ENCODE measurements at regions not wholly inside any gene's neighbourhood (a gene's known extent, or its start where the extent isn't known, plus 50 kb on each side); places are given as distances from the start of the nearest gene placed in this dataset.

- H3K9me3 ChIP-seq (ENCODE audit: low read length): no peaks in the 10 kb centered on the region
- H3K4me3 ChIP-seq (replicated peaks in 1 of 3; ENCODE audit: insufficient read depth in 1 of 3, low read depth in 2 of 3, low read length in 3 of 3): no peak overlapping the region
- in situ Hi-C loops (cut with HindIII; ENCODE audit: extremely low pct_ligation_motif_present, low pct_unique_long_range_greater_than_20kb) (loop anchor here (25.0 kb wide), 1 partner anchor 788 kb away; no protein-coding TSS in a partner anchor), intact Hi-C loops (cut with micrococcal nuclease; ENCODE audit: unreplicated experiment) (no loop called here)
- H3K4me2 ChIP-seq (ENCODE audit: low read depth, low read length): no peak overlapping the region
- H4K20me1 ChIP-seq (ENCODE audit: insufficient read depth, low read length): no peaks in the 10 kb centered on the region
- BruUV-seq (replicated peaks): no TSS peak
- no peak overlapping the region for H3K27ac ChIP-seq (ENCODE audit: extremely low read length, insufficient read depth, low read length)
- peaks cover 0 to 3% of the 10 kb centered on the region in 2 experiments; a peak in 1 of 5 replicates for H3K27me3 ChIP-seq (ENCODE audit: control insufficient read depth in 1 of 2, insufficient read depth in 2 of 2, low read length in 2 of 2)
- H3K4me1 ChIP-seq (ENCODE audit: insufficient read depth, low read length): no peaks in the 10 kb centered on the region
- no peak overlapping the region for H2AFZ ChIP-seq (ENCODE audit: low read length)
- H3K79me2 ChIP-seq (ENCODE audit: insufficient read depth, low read length): no peaks in the 10 kb centered on the region
- TF ChIP-seq ZBTB2 (CRISPR knock-in tag; IDR thresholded peaks at IDR 0.05; ENCODE audit: low read depth): no peak
- TF ChIP-seq E2F5 (CRISPR knock-in tag; conservative IDR thresholded peaks at IDR 0.05): no peak
- TF ChIP-seq ZNF839 (CRISPR knock-in tag; IDR thresholded peaks at IDR 0.05; ENCODE audit: borderline replicate concordance): no peak
- TF ChIP-seq RFX3 (CRISPR knock-in tag; IDR thresholded peaks at IDR 0.05): no peak
- no peak for TF ChIP-seq ZBTB34 (CRISPR knock-in tag; IDR thresholded peaks at IDR 0.05)
- 0% methylated on average over 2 of the region's 2 CpGs for WGBS (ENCODE audit: low lambda C conversion rate)
- DNase-seq (ENCODE audit: low spot score): no peak
- H3K36me3 ChIP-seq (replicated peaks in 1 of 2; ENCODE audit: control insufficient read depth in 1 of 2, insufficient read depth in 2 of 2, low read length in 2 of 2): no peaks in the 10 kb centered on the region
- ATAC-seq: no peak
- FAIRE-seq: no peak
- POLR2A ChIA-PET: no interaction called here
- CTCF ChIA-PET (ENCODE audit: low intra/inter-chr PET ratio, low total read pairs): no interaction called here
- H3K9ac ChIP-seq (ENCODE audit: insufficient read depth, low read depth, low read length): no peak overlapping the region
Measured at GRCh38 chr12:13373803-13374202, 177.3 kb downstream of the EMP1 start.

Data from HepG2 (cell line).